IPS DF 4.7 (cell line): ENCODE measurements at regions not wholly inside any gene's neighbourhood (a gene's known extent, or its start where the extent isn't known, plus 50 kb on each side); places are given as distances from the start of the nearest gene placed in this dataset.

Experiments used
- DNase-seq: peaks from one replicate; pipeline ENCODE4 v3.0.0-alpha.2; 2013; ENCODE audit warnings: low spot score; ENCODE audit errors: extremely low read depth

GRCh38 chr13:72168126-72168855 lies 301.3 kb upstream of the DACH1 start:
- DNase-seq = no peak

GRCh38 chr13:72166102-72166650 lies 299.2 kb upstream of the DACH1 start:
- no peak for DNase-seq

- DNase-seq = no peak
These were observed 298.3 kb upstream of the DACH1 start for GRCh38 chr13:72165276-72165675.

GRCh38 chr13:72164811-72165210 lies 297.8 kb upstream of the DACH1 start:
- no peak for DNase-seq

GRCh38 chr13:72163678-72164077 lies 296.7 kb upstream of the DACH1 start:
- no peak for DNase-seq

GRCh38 chr13:72160977-72161376 lies 294.0 kb upstream of the DACH1 start:
- no peak for DNase-seq

GRCh38 chr13:72156760-72157159 lies 289.8 kb upstream of the DACH1 start:
- DNase-seq = no peak

GRCh38 chr13:72153272-72153671 lies 286.3 kb upstream of the DACH1 start:
- no peak for DNase-seq

- no peak for DNase-seq
These were observed 284.2 kb upstream of the DACH1 start for GRCh38 chr13:72151241-72151640.

GRCh38 chr13:72150502-72150901 lies 283.5 kb upstream of the DACH1 start:
- no peak for DNase-seq

- no peak for DNase-seq
These were observed 282.7 kb upstream of the DACH1 start for GRCh38 chr13:72149701-72150100.

GRCh38 chr13:72146816-72147215 lies 279.8 kb upstream of the DACH1 start:
- DNase-seq = no peak

- DNase-seq = no peak
These were observed 278.4 kb upstream of the DACH1 start for GRCh38 chr13:72145383-72145782.

- no peak for DNase-seq
These were observed 277.6 kb upstream of the DACH1 start for GRCh38 chr13:72144636-72145035.

GRCh38 chr13:72141855-72142519 lies 275.0 kb upstream of the DACH1 start:
- no peak for DNase-seq

- DNase-seq = no peak
These were observed 272.2 kb upstream of the DACH1 start for GRCh38 chr13:72139192-72139591.

GRCh38 chr13:72132075-72132474 lies 265.1 kb upstream of the DACH1 start:
- no peak for DNase-seq

- no peak for DNase-seq
These were observed 262.1 kb upstream of the DACH1 start for GRCh38 chr13:72129117-72129516.

GRCh38 chr13:72127031-72127430 lies 260.0 kb upstream of the DACH1 start:
- DNase-seq = no peak

GRCh38 chr13:72126424-72126823 lies 259.4 kb upstream of the DACH1 start:
- DNase-seq = no peak

GRCh38 chr13:72125561-72125960 lies 258.6 kb upstream of the DACH1 start:
- DNase-seq = no peak

GRCh38 chr13:72122661-72123255 lies 255.8 kb upstream of the DACH1 start:
- DNase-seq = no peak
